IMR-90 (cell line): ENCODE measurements at regions not wholly inside any gene's neighbourhood (a gene's known extent, or its start where the extent isn't known, plus 50 kb on each side); places are given as distances from the start of the nearest gene placed in this dataset.

ENCODE experiments used
- ATAC-seq: fragments of 200-7000 bp; cut with Tn5 transposase; 2 replicates; pipeline ENCODE4 v1.9.1; 2020; ENCODE audit warnings: low read depth, mild to moderate bottlenecking, moderate library complexity
- BruUV-seq: library from RNA; stranded (reverse); fragments of 400-500 nt; replicated peaks from 2 replicates; lab custom pipeline; 2021; lab: Mats Ljungman, UMichigan
- CTCF ChIA-PET: fragments of 300-600 bp; formaldehyde crosslinking; extraction: SDS; loops from one replicate; lab custom pipeline; 2021; ENCODE audit warnings: antibody characterized with exemption; lab: Yijun Ruan, JAX
- POLR2A ChIA-PET: fragments of 300-600 bp; sonication (Branson Sonifier 250); formaldehyde crosslinking; loops from one replicate; lab custom pipeline; 2022; ENCODE audit warnings: antibody characterized with exemption; ENCODE audit not compliant: unreplicated experiment; lab: Charles Lee
- DNase-seq: peaks from one replicate; pipeline ENCODE4 v3.0.0; 2013
- H2AFZ ChIP-seq: replicated peaks from 2 replicates; pipeline ENCODE3; 2013; ENCODE audit warnings: low read length, mild to moderate bottlenecking; ENCODE audit not compliant: poor library complexity
- H2AK5ac ChIP-seq: 2 replicates; pipeline ENCODE4 v1.6.1; 2013; ENCODE audit warnings: low read depth, low read length, inconsistent platforms
- H2AK9ac ChIP-seq: replicated peaks from 2 replicates; pipeline ENCODE3; 2013; ENCODE audit warnings: mild to moderate bottlenecking, low read depth, low read length, moderate library complexity; ENCODE audit not compliant: poor library complexity
- H2BK120ac ChIP-seq: 2 replicates; pipeline ENCODE4 v1.6.1; 2013; ENCODE audit warnings: low read depth, low read length, inconsistent platforms
- H2BK15ac ChIP-seq: 3 replicates; pipeline ENCODE4 v1.6.1; 2013; ENCODE audit warnings: low read depth, low read length, inconsistent platforms
- H2BK20ac ChIP-seq: 2 replicates; pipeline ENCODE4 v1.6.1; 2013; ENCODE audit warnings: low read depth, mild to moderate bottlenecking, inconsistent platforms, low read length, moderate library complexity
- H2BK5ac ChIP-seq: 2 replicates; pipeline ENCODE4 v1.6.1; 2013; ENCODE audit warnings: mild to moderate bottlenecking, low read depth, low read length, inconsistent platforms; ENCODE audit not compliant: poor library complexity, severe bottlenecking
- H3K14ac ChIP-seq: replicated peaks from 2 replicates; pipeline ENCODE4 v1.6.1; 2013; ENCODE audit warnings: low read depth, low read length, inconsistent platforms
- H3K18ac ChIP-seq: 2 replicates; pipeline ENCODE4 v1.6.1; 2013; ENCODE audit warnings: low read depth, low read length, control low read depth
- H3K23ac ChIP-seq: 2 replicates; pipeline ENCODE4 v1.6.1; 2013; ENCODE audit warnings: low read depth, low read length, inconsistent platforms
- H3K27ac ChIP-seq: 2 replicates; pipeline ENCODE4 v1.5.1; 2013; ENCODE audit warnings: mild to moderate bottlenecking, control low read depth, low read length; ENCODE audit not compliant: insufficient read depth
- H3K27me3 ChIP-seq: 2 replicates; pipeline ENCODE4 v1.6.1; 2013; ENCODE audit warnings: low read length; ENCODE audit not compliant: control insufficient read depth, insufficient read depth
- H3K36me3 ChIP-seq: 2 replicates; pipeline ENCODE4 v1.6.1; 2013; ENCODE audit warnings: low read length, mixed read lengths; ENCODE audit not compliant: control insufficient read depth, insufficient read depth
- H3K4ac ChIP-seq: 2 replicates; pipeline ENCODE4 v1.6.1; 2013; ENCODE audit warnings: low read depth, low read length, inconsistent platforms
- H3K4me1 ChIP-seq: 2 replicates; pipeline ENCODE4 v1.6.1; 2013; ENCODE audit warnings: low read length, mixed read lengths; ENCODE audit not compliant: control insufficient read depth, insufficient read depth
- H3K4me2 ChIP-seq: 2 replicates; pipeline ENCODE4 v1.6.1; 2013; ENCODE audit warnings: low read depth, mild to moderate bottlenecking, control low read depth, low read length, moderate library complexity
- H3K4me3 ChIP-seq: 2 replicates; pipeline ENCODE4 v1.5.1; 2013; ENCODE audit warnings: low read depth, mild to moderate bottlenecking, control low read depth, low read length, moderate library complexity; ENCODE audit not compliant: insufficient read depth
- H3K56ac ChIP-seq: 2 replicates; pipeline ENCODE4 v1.6.1; 2013; ENCODE audit warnings: low read length, inconsistent platforms; ENCODE audit not compliant: insufficient read depth; ENCODE audit errors: extremely low read depth
- H3K79me1 ChIP-seq, 2 experiments: 2 replicates each; pipeline ENCODE4 v1.6.1; 2013; ENCODE audit warnings: low read length in 2 of 2, inconsistent platforms in 1 of 2, low read depth in 1 of 2
- H3K9ac ChIP-seq: 2 replicates; pipeline ENCODE4 v1.6.1; 2013; ENCODE audit warnings: low read depth, low read length, control low read depth
- H3K9me1 ChIP-seq: 2 replicates; pipeline ENCODE4 v1.6.1; 2013; ENCODE audit warnings: low read length, inconsistent platforms; ENCODE audit not compliant: insufficient read depth
- H3K9me3 ChIP-seq: 2 replicates; pipeline ENCODE4 v1.6.1; 2013; ENCODE audit warnings: low read length; ENCODE audit not compliant: control insufficient read depth, insufficient read depth
- H4K20me1 ChIP-seq: 2 replicates; pipeline ENCODE4 v1.6.1; 2013; ENCODE audit warnings: low read length, inconsistent platforms; ENCODE audit not compliant: insufficient read depth
- H4K5ac ChIP-seq: 2 replicates; pipeline ENCODE4 v1.6.1; 2013; ENCODE audit warnings: mild to moderate bottlenecking, low read depth, low read length, control low read depth
- H4K8ac ChIP-seq, 2 experiments: 2 replicates each; pipeline ENCODE4 v1.6.1; 2013; ENCODE audit warnings: low read depth in 2 of 2, low read length in 2 of 2, control low read depth in 1 of 2, inconsistent platforms in 1 of 2
- H4K91ac ChIP-seq: 2 replicates; pipeline ENCODE4 v1.6.1; 2013; ENCODE audit warnings: low read depth, low read length, inconsistent platforms; ENCODE audit not compliant: insufficient read depth
- RAD21 ChIP-seq: IDR thresholded peaks from 2 replicates; pipeline ENCODE4 v1.6.1; 2012; ENCODE audit warnings: low read length, improper control_type of control experiment
- WGBS, 2 experiments: methylation state at CpG; one replicate each; pipeline versions ENCODE4 v1.1.5 to v1.1.7; 2013; ENCODE audit warnings: missing lambda C conversion rate in 2 of 2; ENCODE audit not compliant: insufficient read length in 1 of 2; ENCODE audit errors: extremely low coverage in 2 of 2; 5-methylcytosine and 5-hydroxymethylcytosine counted together
- dilution Hi-C: fragments of 300-500 bp; cut with HindIII; formaldehyde crosslinking; loops from one replicate; pipeline ENCODE4 v1.14.3; 2018; ENCODE audit warnings: low sequenced_read_pairs; ENCODE audit not compliant: unreplicated experiment
- in situ Hi-C: fragments of 300-500 bp; cut with MboI; formaldehyde crosslinking; loops from 3 replicates; pipeline ENCODE4 v1.14.3; 2019; ENCODE audit warnings: low sequenced_read_pairs, inconsistent platforms, mixed read lengths
- intact Hi-C: fragments of 100-400 bp; cut with micrococcal nuclease; formaldehyde crosslinking; loops from 2 replicates; pipeline ENCODE4 v1.10.0; 2022

- H3K56ac ChIP-seq: no peak overlapping the region
- DNase-seq (no peak), ATAC-seq (no peak)
- intact Hi-C loops: no loop called here
- H3K23ac ChIP-seq: no peak overlapping the region
- H2BK15ac ChIP-seq: no peak overlapping the region
- 77% methylated on average over 5 of the region's 6 CpGs; no CpG with 5 or more reads in 1 of the 2 experiments for WGBS, 2 experiments
- no peaks in the 10 kb centered on the region for H3K79me1 ChIP-seq
- no peak overlapping the region for H3K14ac ChIP-seq
- no peak for TF ChIP-seq RAD21
- no peak overlapping the region for H4K8ac ChIP-seq
- no peak overlapping the region for H2BK5ac ChIP-seq
- H3K4me3 ChIP-seq: no peak overlapping the region
- H2AK9ac ChIP-seq: no peak overlapping the region
- H3K27me3 ChIP-seq: no peaks in the 10 kb centered on the region
- H2AK5ac ChIP-seq: no peak overlapping the region
- H2AFZ ChIP-seq: no peak overlapping the region
- in situ Hi-C loops: no loop called here
- ChIA-PET POLR2A (no interaction called here), CTCF (no interaction called here)
- no peak overlapping the region for H2BK20ac ChIP-seq
- no peak overlapping the region for H3K27ac ChIP-seq
- no peak overlapping the region for H4K5ac ChIP-seq
- no TSS peak for BruUV-seq
- no peak overlapping the region for H4K91ac ChIP-seq
- no peaks in the 10 kb centered on the region for H4K20me1 ChIP-seq
- H3K9me1 ChIP-seq: no peaks in the 10 kb centered on the region
- no peak overlapping the region for H3K18ac ChIP-seq
- H3K4ac ChIP-seq: no peak overlapping the region
- dilution Hi-C loops: no loop called here
- H3K36me3 ChIP-seq: no peaks in the 10 kb centered on the region
- H3K9me3 ChIP-seq: no peaks in the 10 kb centered on the region
- H3K4me2 ChIP-seq: no peak overlapping the region
- no peak overlapping the region for H3K9ac ChIP-seq
- H2BK120ac ChIP-seq: no peak overlapping the region
- peaks cover 1% of the 10 kb centered on the region; the same call in 1 of the 2 replicates for H3K4me1 ChIP-seq
These were observed 448.7 kb downstream of the CMPK2 start for GRCh38 chr2:6417050-6417449.
